HepG2 (cell line): ENCODE measurements at regions not wholly inside any gene's neighbourhood (a gene's known extent, or its start where the extent isn't known, plus 50 kb on each side); places are given as distances from the start of the nearest gene placed in this dataset.

ENCODE experiments used
- ATAC-seq: fragments of 200-7000 bp; cut with Tn5 transposase; 3 replicates; pipeline ENCODE4 v1.9.1; 2020; ENCODE audit warnings: mild to moderate bottlenecking, moderate library complexity
- BruUV-seq: library from RNA; stranded (reverse); fragments of 400-500 nt; replicated peaks from 2 replicates; lab custom pipeline; 2021; lab: Mats Ljungman, UMichigan
- CTCF ChIA-PET: fragments of 300-600 bp; formaldehyde crosslinking; extraction: SDS; loops from one replicate; lab custom pipeline; 2021; ENCODE audit warnings: low total read pairs, inconsistent platforms, low intra/inter-chr PET ratio; lab: Yijun Ruan, JAX
- POLR2A ChIA-PET: fragments of 350-600 bp; sonication (Branson Sonifier 250); formaldehyde crosslinking; loops from one replicate; lab custom pipeline; 2020; ENCODE audit warnings: antibody characterized with exemption, inconsistent platforms; lab: Yijun Ruan, JAX
- DNase-seq: peaks from one replicate; pipeline ENCODE4 v3.0.0-alpha.2; 2015; ENCODE audit warnings: low spot score
- FAIRE-seq: peaks from 3 replicates; lab custom pipeline; 2011; peaks lifted over from hg19 to GRCh38; lab: Jason Lieb, UNC
- H2AFZ ChIP-seq: one replicate; pipeline ENCODE4 v1.6.1; 2011; ENCODE audit warnings: low read length, inconsistent platforms
- H3K27ac ChIP-seq: fragments of 300-600 bp; 3 replicates; pipeline ENCODE4 v1.8.0; 2011; ENCODE audit warnings: mixed run types, mild to moderate bottlenecking, mixed read lengths, low read length, inconsistent platforms; ENCODE audit not compliant: insufficient read depth; ENCODE audit errors: extremely low read length
- H3K27me3 ChIP-seq, 2 experiments: fragments of 200-600 bp in 1 of 2; 2 replicates in 1 of 2; 3 replicates in 1 of 2; pipeline versions ENCODE4 v1.6.0 to v1.8.0; 2011; ENCODE audit warnings: low read length in 2 of 2, mild to moderate bottlenecking in 2 of 2, moderate library complexity in 2 of 2, inconsistent platforms in 1 of 2; ENCODE audit not compliant: insufficient read depth in 2 of 2, control insufficient read depth in 1 of 2
- H3K36me3 ChIP-seq, 2 experiments: fragments of 200-600 bp in 1 of 2; replicated peaks in 1 of 2; 2 replicates in 1 of 2; 3 replicates in 1 of 2; pipeline versions ENCODE4 v1.5.1 to v1.8.0; 2011; ENCODE audit warnings: low read length in 2 of 2, inconsistent platforms in 1 of 2; ENCODE audit not compliant: insufficient read depth in 2 of 2, control insufficient read depth in 1 of 2
- H3K4me1 ChIP-seq: 2 replicates; pipeline ENCODE4 v1.5.1; 2012; ENCODE audit warnings: low read length, inconsistent platforms; ENCODE audit not compliant: insufficient read depth
- H3K4me2 ChIP-seq: 2 replicates; pipeline ENCODE4 v1.6.0; 2011; ENCODE audit warnings: low read depth, low read length, inconsistent platforms
- H3K4me3 ChIP-seq, 3 experiments: fragments of 200-600 bp in 1 of 3; sonication (generic), shearing (Covaris generic) in 1 of 3; replicated peaks in 1 of 3; 2 replicates each; pipeline ENCODE4 v1.5.1; 2011 to 2016; ENCODE audit warnings: low read length in 3 of 3, inconsistent platforms in 2 of 3, low read depth in 2 of 3, mild to moderate bottlenecking in 2 of 3, control low read depth in 1 of 3, mixed read lengths in 1 of 3; ENCODE audit not compliant: insufficient read depth in 1 of 3
- H3K79me2 ChIP-seq: one replicate; pipeline ENCODE4 v1.6.1; 2011; ENCODE audit warnings: low read length, inconsistent platforms; ENCODE audit not compliant: insufficient read depth
- H3K9ac ChIP-seq: 2 replicates; pipeline ENCODE4 v1.6.0; 2011; ENCODE audit warnings: mild to moderate bottlenecking, low read depth, low read length, inconsistent platforms; ENCODE audit not compliant: insufficient read depth
- H3K9me3 ChIP-seq: 2 replicates; pipeline ENCODE4 v1.5.1; 2012; ENCODE audit warnings: mild to moderate bottlenecking, low read length
- H4K20me1 ChIP-seq: 2 replicates; pipeline ENCODE4 v1.6.0; 2011; ENCODE audit warnings: inconsistent platforms, mild to moderate bottlenecking, low read length, moderate library complexity; ENCODE audit not compliant: insufficient read depth
- ATF2 ChIP-seq: sonication (generic); formaldehyde crosslinking; IDR thresholded peaks from 2 replicates; pipeline ENCODE4 v1.4.0; 2020; ENCODE audit warnings: missing genetic modification reagents
- BRCA1 ChIP-seq: sonication (generic); formaldehyde crosslinking; IDR thresholded peaks from 2 replicates; pipeline ENCODE4 v1.4.0; 2020; ENCODE audit warnings: missing genetic modification reagents
- GPBP1L1 ChIP-seq: sonication (generic); formaldehyde crosslinking; IDR thresholded peaks from 2 replicates; pipeline ENCODE4 v1.5.0; 2020; ENCODE audit warnings: mild to moderate bottlenecking, missing genetic modification reagents
- HMG20B ChIP-seq: conservative IDR thresholded peaks from 2 replicates; pipeline ENCODE4 v1.6.1; 2016; ENCODE audit warnings: missing genetic modification reagents, missing compliant biosample characterization
- IKZF5 ChIP-seq: IDR thresholded peaks from 2 replicates; pipeline ENCODE4 v1.6.1; 2018; ENCODE audit warnings: missing genetic modification reagents, mild to moderate bottlenecking, missing compliant biosample characterization
- KMT2B ChIP-seq: IDR thresholded peaks from 2 replicates; pipeline ENCODE4 v1.6.1; 2016; ENCODE audit warnings: missing genetic modification reagents, missing compliant biosample characterization
- MIER3 ChIP-seq: IDR thresholded peaks from 2 replicates; pipeline ENCODE4 v1.6.1; 2016; ENCODE audit warnings: missing compliant biosample characterization, borderline replicate concordance
- NR2C2 ChIP-seq: sonication (generic); formaldehyde crosslinking; IDR thresholded peaks from 2 replicates; pipeline ENCODE4 v1.4.0; 2020; ENCODE audit warnings: missing genetic modification reagents, mild to moderate bottlenecking, moderate library complexity, borderline replicate concordance
- RCOR2 ChIP-seq: IDR thresholded peaks from 2 replicates; pipeline ENCODE4 v1.6.1; 2016; ENCODE audit warnings: missing biosample characterization, missing genetic modification reagents
- SMC3 ChIP-seq: IDR thresholded peaks from 2 replicates; pipeline ENCODE4 v1.6.1; 2011; ENCODE audit warnings: low read length, improper control_type of control experiment
- SPEN ChIP-seq: sonication (generic); formaldehyde crosslinking; IDR thresholded peaks from 2 replicates; pipeline ENCODE4 v1.5.1; 2020; ENCODE audit warnings: low read depth, mild to moderate bottlenecking, missing genetic modification reagents
- SUZ12 ChIP-seq: fragments of 150-350 bp; IDR thresholded peaks from 2 replicates; pipeline ENCODE4 v1.6.1; 2014; ENCODE audit warnings: low read depth, low read length
- TFAP4 ChIP-seq: sonication (generic); IDR thresholded peaks from 2 replicates; pipeline ENCODE4 v1.6.1; 2016; ENCODE audit warnings: low read depth, borderline replicate concordance
- TP53 ChIP-seq: sonication (generic); formaldehyde crosslinking; conservative IDR thresholded peaks from 2 replicates; pipeline ENCODE4 v1.4.0; 2020; ENCODE audit warnings: missing genetic modification reagents
- ZNF143 ChIP-seq: sonication (generic); formaldehyde crosslinking; IDR thresholded peaks from 2 replicates; pipeline ENCODE4 v1.4.0; 2020; ENCODE audit warnings: missing genetic modification reagents
- ZNF382 ChIP-seq: sonication (generic); formaldehyde crosslinking; IDR thresholded peaks from 2 replicates; pipeline ENCODE4 v1.5.0; 2020; ENCODE audit warnings: missing genetic modification reagents, mild to moderate bottlenecking, borderline replicate concordance
- ZNF577 ChIP-seq: sonication (generic); formaldehyde crosslinking; IDR thresholded peaks from 2 replicates; pipeline ENCODE4 v1.4.0; 2020; ENCODE audit warnings: mild to moderate bottlenecking, low read depth, missing genetic modification reagents, borderline replicate concordance
- ZNF878 ChIP-seq: sonication (generic); formaldehyde crosslinking; IDR thresholded peaks from 2 replicates; pipeline ENCODE4 v1.8.1; 2023; ENCODE audit warnings: mild to moderate bottlenecking, missing genetic modification reagents, moderate library complexity
- WGBS: methylation state at CpG from one replicate; pipeline ENCODE4 v1.1.6; 2017; ENCODE audit warnings: low lambda C conversion rate; 5-methylcytosine and 5-hydroxymethylcytosine counted together
- in situ Hi-C: cut with HindIII; loops from 2 replicates; pipeline ENCODE4 v1.10.0; 2017; ENCODE audit warnings: low pct_unique_long_range_greater_than_20kb; ENCODE audit not compliant: extremely low pct_ligation_motif_present
- intact Hi-C: fragments of 100-400 bp; cut with micrococcal nuclease; formaldehyde crosslinking; loops from one replicate; pipeline ENCODE4 v1.10.0; 2022; ENCODE audit not compliant: unreplicated experiment

- POLR2A ChIA-PET, result no interaction called here
- Histone ChIP-seq H2AFZ (no peak overlapping the region), H3K79me2 (no peaks in the 10 kb centered on the region), H3K27ac (no peak overlapping the region), H4K20me1 (no peaks in the 10 kb centered on the region), H3K36me3 (no peaks in the 10 kb centered on the region), H3K4me1 (no peaks in the 10 kb centered on the region), H3K9ac (no peak overlapping the region)
- ATAC-seq (no peak), FAIRE-seq (no peak), DNase-seq (no peak)
- in situ Hi-C loops (no loop called here), intact Hi-C loops (no loop called here)
- no TSS peak for BruUV-seq
- TF ChIP-seq ZNF143 (CRISPR knock-in tag) (no peak), SPEN (CRISPR knock-in tag) (no peak), RCOR2 (CRISPR knock-in tag) (no peak), KMT2B (no peak), IKZF5 (CRISPR knock-in tag) (no peak), ZNF878 (CRISPR knock-in tag) (no peak), ATF2 (no peak), GPBP1L1 (no peak), MIER3 (CRISPR knock-in tag) (no peak), SUZ12 (no peak), TFAP4 (no peak), ZNF382 (CRISPR knock-in tag) (no peak), SMC3 (no peak), ZNF577 (CRISPR knock-in tag) (no peak), TP53 (CRISPR knock-in tag) (no peak), HMG20B (CRISPR knock-in tag) (no peak), NR2C2 (CRISPR knock-in tag) (no peak), BRCA1 (CRISPR knock-in tag) (no peak)
- TF ChIP-seq, all 625 proteins: peak for 0
- Histone ChIP-seq H3K27me3 (no peaks in the 10 kb centered on the region), H3K9me3 (peaks cover 3% of the 10 kb centered on the region; the same call in 1 of the 2 replicates), H3K4me3 (no peak overlapping the region), H3K4me2 (no peak overlapping the region)
- under 1% methylated on average over 5 of the region's 5 CpGs for WGBS
- CTCF ChIA-PET, result no interaction called here
Observed at GRCh38 chr4:134463771-134464170, 262.2 kb upstream of the PABPC4L start.
